ENCODE measurements at regions not wholly inside any gene's neighbourhood (a gene's known extent, or its start where the extent isn't known, plus 50 kb on each side); places are given as distances from the start of the nearest gene placed in this dataset.

- no peak for TF ChIP-seq RAD21 (IDR thresholded peaks at IDR 0.05)
- TF ChIP-seq MAX (IDR thresholded peaks at IDR 0.05): no peak
- no peak for TF ChIP-seq CTCF (IDR thresholded peaks at IDR 0.05; ENCODE audit: low read depth, low read length, missing input control)
- no peak for TF ChIP-seq ATF3 (IDR thresholded peaks at IDR 0.05)
- no peak for TF ChIP-seq ZBTB33 (IDR thresholded peaks at IDR 0.05)
Measured at GRCh38 chr2:176582176-176582575, 312.9 kb downstream of the MTX2 start.
